Thymus (tissue), 11 donors: ENCODE measurements at regions not wholly inside any gene's neighbourhood (a gene's known extent, or its start where the extent isn't known, plus 50 kb on each side); places are given as distances from the start of the nearest gene placed in this dataset.

Experiments
- DNase-seq, 9 donors: peaks; one replicate each; pipeline ENCODE4 v3.0.0-alpha.2; 2013; ENCODE audit warnings: low spot score in 9 of 9, low read depth in 6 of 9, missing footprints in 1 of 9
- H3K27ac ChIP-seq, 2 donors: one replicate each; pipeline ENCODE4 v1.5.1; 2013; ENCODE audit warnings: control low read depth in 1 of 2, low read depth in 1 of 2, low read length in 1 of 2, mild to moderate bottlenecking in 1 of 2, moderate library complexity in 1 of 2
- H3K27me3 ChIP-seq, 2 donors: one replicate each; pipeline ENCODE4 v1.5.1; 2013; ENCODE audit warnings: low read length in 1 of 2; ENCODE audit not compliant: control insufficient read depth in 2 of 2, insufficient read depth in 1 of 2
- H3K36me3 ChIP-seq, 2 donors: one replicate each; pipeline ENCODE4 v1.5.1; 2013; ENCODE audit warnings: low read length in 1 of 2, mild to moderate bottlenecking in 1 of 2, moderate library complexity in 1 of 2; ENCODE audit not compliant: control insufficient read depth in 2 of 2, insufficient read depth in 2 of 2
- H3K4me1 ChIP-seq, 2 donors: one replicate each; pipeline ENCODE4 v1.5.1; 2013; ENCODE audit warnings: low read length in 2 of 2; ENCODE audit not compliant: control insufficient read depth in 2 of 2, insufficient read depth in 2 of 2
- H3K4me3 ChIP-seq, 2 donors: one replicate each; pipeline ENCODE4 v1.5.1; 2013; ENCODE audit warnings: low read length in 2 of 2, control low read depth in 1 of 2, mild to moderate bottlenecking in 1 of 2
- H3K9me3 ChIP-seq, 2 donors: one replicate each; pipeline ENCODE4 v1.5.1; 2013; ENCODE audit warnings: low read length in 1 of 2, mild to moderate bottlenecking in 1 of 2; ENCODE audit not compliant: control insufficient read depth in 2 of 2, insufficient read depth in 1 of 2
- WGBS: extraction: QIAGEN DNeasy Blood & Tissue Kit; methylation state at CpG from one replicate; pipeline ENCODE4 v1.1.7; 2013; 5-methylcytosine and 5-hydroxymethylcytosine counted together
- donor health status: healthy.

DNA sequence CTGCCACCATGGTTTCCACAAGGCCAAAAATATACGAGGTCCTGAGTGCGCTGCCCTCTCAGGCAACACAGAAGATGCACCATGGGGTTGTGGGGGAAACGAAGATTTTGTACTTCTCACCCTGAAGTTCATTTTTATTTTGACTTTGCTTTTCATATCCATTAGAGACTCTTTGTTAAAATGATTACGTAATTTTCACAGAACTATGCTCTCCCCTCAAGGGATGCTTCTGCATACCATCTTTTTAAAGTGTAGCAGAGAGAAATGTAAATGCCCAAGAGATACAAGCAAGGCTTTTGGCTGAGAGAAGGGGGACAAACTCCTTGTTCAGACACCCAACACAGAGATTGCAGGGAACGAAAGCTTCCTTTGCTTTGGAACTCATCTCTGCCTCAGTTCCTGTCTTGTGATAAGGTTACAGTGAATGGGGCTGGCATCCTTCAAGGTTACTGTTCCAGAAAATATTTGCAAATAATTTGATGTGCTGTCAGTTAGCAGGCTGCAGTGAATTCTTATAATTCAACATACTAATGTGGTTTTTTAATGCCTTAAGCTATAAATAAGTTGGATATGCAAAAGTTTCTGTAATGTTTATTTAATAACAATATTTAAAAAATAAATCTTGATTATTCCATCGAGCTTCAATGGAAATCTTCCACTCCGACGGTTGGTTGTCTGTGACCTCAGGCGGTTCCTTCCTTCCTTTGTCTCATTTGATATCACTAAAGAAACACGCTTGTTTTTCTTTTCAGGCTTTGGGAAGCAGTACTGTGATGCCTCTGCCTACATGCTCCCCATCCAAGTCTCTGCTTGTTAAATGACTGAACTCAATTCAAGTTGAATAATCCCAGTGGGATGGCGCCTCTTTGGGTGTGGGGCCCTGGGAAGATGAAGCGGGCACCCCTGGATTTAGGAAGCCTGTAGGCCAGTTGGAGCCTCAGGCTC lies 209.3 kb upstream of the CTBP2 start:
- DNase-seq = no peak
- H3K27me3 ChIP-seq = peaks cover 0 to 3% of the 10 kb centered on the region in 2 donors
- H3K36me3 ChIP-seq = no peaks in the 10 kb centered on the region
- H3K4me1 ChIP-seq = no peaks in the 10 kb centered on the region
- H3K9me3 ChIP-seq = no peaks in the 10 kb centered on the region
- H3K27ac ChIP-seq = no peak overlapping the region
- 86% methylated on average over 12 of the region's 12 CpGs for WGBS
- no peak overlapping the region for H3K4me3 ChIP-seq

DNA sequence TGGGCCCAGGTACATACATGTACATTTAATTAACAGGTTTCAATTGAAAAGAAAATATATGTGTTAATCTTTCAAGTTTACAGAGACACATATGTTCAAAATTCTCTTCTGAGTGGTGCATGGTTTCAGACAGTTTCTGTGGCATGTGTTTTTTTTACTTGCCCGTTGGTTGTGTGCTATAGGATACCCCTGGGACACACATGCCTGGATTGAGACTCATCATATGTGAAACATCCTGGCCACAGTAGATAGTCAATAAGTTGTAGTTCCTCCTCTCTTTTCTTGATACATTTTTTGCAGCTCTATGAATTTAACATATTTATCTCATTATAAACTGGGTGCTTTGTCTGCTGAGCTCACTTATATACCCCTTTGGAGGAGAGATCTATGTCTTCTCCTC lies 207.8 kb upstream of the CTBP2 start:
- H3K4me3 ChIP-seq = no peak overlapping the region
- no peaks in the 10 kb centered on the region for H3K36me3 ChIP-seq
- H3K4me1 ChIP-seq = no peaks in the 10 kb centered on the region
- no peaks in the 10 kb centered on the region for H3K9me3 ChIP-seq
- no peak overlapping the region for H3K27ac ChIP-seq
- WGBS = 76% methylated on average over 1 of the region's 1 CpG
- H3K27me3 ChIP-seq = peaks cover 0 to 3% of the 10 kb centered on the region in 2 donors
- DNase-seq = no peak

DNA sequence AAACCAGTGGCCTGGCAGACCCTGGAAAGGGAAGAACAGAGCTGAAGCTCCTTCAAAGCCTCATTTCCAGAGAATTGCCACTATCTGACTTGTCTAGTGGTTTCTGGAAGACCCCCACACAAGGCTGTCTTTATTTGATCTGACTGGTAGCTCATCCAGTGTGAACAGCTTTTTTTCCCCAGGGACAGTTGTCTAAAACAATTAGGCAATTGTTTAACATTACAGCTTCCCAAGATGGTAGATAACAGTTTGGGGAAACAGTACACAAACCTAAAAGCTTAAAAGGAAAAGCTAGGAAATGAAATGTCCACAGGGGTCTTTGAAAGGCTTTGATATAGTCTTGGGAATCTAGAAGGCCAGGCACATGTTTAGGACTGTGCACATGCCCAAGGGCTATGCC lies 203.4 kb upstream of the CTBP2 start:
- no peaks in the 10 kb centered on the region for H3K27me3 ChIP-seq
- no peaks in the 10 kb centered on the region for H3K4me1 ChIP-seq
- no peaks in the 10 kb centered on the region for H3K9me3 ChIP-seq
- H3K36me3 ChIP-seq = no peaks in the 10 kb centered on the region
- DNase-seq = no peak
- no peak overlapping the region for H3K27ac ChIP-seq
- no peak overlapping the region for H3K4me3 ChIP-seq

DNA sequence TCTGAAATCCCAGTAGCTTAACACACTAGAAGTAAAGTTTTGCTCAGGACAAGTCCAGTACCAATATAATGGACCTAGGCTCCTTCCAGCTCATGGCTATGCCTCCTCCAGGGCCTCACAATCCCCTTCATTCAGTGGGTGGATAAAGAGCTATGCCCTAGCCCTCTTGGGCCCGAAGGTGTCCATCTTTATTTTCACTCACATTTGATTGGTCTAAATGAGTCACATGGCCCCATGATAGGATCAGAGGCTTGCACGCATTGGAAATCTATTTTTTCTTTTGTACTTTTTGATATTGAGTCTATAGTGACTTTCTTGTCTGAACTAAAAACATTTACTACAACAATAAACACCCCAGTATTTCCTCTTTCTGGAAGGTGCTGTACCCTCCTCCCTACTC lies 202.6 kb upstream of the CTBP2 start:
- no peak for DNase-seq
- Histone ChIP-seq H3K36me3 (no peaks in the 10 kb centered on the region), H3K4me3 (no peak overlapping the region), H3K27me3 (no peaks in the 10 kb centered on the region), H3K27ac (no peak overlapping the region), H3K9me3 (no peaks in the 10 kb centered on the region), H3K4me1 (no peaks in the 10 kb centered on the region)
- 96% methylated on average over 2 of the region's 2 CpGs for WGBS

DNA sequence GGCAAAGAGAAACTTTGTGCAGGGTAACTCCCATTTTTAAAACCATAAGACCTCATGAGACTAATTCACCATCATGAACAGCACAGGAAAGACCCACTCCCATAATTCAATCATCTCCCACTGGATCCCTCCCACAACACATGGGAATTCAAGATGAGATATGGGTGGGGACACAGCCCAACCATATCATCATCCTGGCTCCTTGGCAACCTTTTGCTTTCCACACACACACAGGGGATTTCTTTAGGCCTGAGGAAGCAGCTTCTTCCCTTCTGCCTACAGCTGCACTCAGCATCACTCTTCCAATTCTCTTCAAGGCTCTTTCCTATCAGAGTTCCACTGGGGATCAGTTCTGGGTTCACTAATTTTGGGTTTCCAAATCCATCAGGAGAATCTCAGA lies 199.0 kb upstream of the CTBP2 start:
- DNase-seq = no peak
- Histone ChIP-seq H3K27ac (no peak overlapping the region), H3K9me3 (no peaks in the 10 kb centered on the region), H3K27me3 (no peaks in the 10 kb centered on the region), H3K36me3 (no peaks in the 10 kb centered on the region), H3K4me3 (no peak overlapping the region), H3K4me1 (no peaks in the 10 kb centered on the region)

DNA sequence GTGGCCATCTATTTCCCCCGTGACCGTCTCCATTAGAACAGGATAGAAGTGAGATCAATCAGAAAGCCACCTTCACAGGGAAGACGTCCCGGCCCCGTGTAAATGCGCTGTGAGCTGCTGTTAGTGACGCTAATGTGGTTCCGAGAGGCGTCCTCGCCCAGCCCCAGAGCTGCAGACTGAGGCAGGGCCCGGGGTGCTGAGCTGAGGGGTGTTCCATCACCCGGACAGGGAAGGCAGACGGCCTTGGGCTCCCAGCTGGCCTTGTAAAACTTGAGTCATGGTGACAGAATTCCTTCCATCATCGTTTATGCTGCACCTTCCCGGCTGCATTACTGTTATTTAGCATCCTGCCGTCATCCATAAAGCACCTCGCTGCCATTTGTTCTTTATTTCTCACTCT lies 195.3 kb upstream of the CTBP2 start:
- H3K9me3 ChIP-seq = no peaks in the 10 kb centered on the region
- H3K27me3 ChIP-seq = no peaks in the 10 kb centered on the region
- no peak overlapping the region for H3K4me3 ChIP-seq
- DNase-seq = no peak
- no peaks in the 10 kb centered on the region for H3K4me1 ChIP-seq
- WGBS = 53% methylated on average over 17 of the region's 17 CpGs
- H3K36me3 ChIP-seq = no peaks in the 10 kb centered on the region
- no peak overlapping the region for H3K27ac ChIP-seq

DNA sequence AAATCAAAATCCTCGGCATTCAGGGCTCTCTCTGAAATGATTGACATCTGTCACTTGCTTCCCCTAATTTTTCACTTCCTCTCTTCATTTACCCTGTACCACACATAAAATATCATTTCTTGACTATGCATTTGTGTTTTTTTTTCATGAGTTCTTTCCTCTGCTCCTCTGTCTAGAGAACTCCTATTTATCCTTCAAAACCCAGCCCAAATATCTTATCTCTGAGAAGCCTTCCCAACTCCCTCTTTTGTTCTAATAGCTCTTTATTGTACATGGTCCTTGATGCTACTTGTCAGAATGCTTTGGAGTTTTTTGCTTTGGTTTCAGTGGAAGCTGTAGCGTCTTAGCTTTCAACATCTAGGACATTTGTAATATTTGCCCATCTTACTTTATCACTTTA lies 190.2 kb upstream of the CTBP2 start:
- WGBS = 94% methylated on average over 2 of the region's 2 CpGs
- Histone ChIP-seq H3K9me3 (no peaks in the 10 kb centered on the region), H3K36me3 (no peaks in the 10 kb centered on the region), H3K27me3 (no peaks in the 10 kb centered on the region), H3K27ac (no peak overlapping the region), H3K4me3 (no peak overlapping the region), H3K4me1 (no peaks in the 10 kb centered on the region)
- DNase-seq = no peak

DNA sequence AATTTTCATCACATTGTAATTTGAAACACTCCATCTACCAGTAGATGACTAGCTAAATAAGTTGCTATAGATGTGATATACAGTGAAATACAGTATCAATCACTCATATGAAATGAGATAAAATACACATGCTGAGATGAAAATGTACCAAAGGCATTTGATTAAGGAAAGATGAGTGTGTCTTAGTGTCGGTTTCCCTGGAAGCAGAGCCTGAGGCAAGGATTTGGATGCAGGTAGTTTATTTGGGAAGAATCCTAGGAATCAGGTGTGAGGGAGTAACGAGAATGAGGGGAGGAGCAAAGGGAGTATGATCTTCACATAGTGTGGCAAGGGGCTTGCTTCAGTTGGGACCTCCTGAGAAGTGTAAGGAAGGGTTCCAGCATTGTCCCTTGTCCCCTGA lies 188.2 kb upstream of the CTBP2 start:
- Histone ChIP-seq H3K36me3 (no peaks in the 10 kb centered on the region), H3K4me1 (no peaks in the 10 kb centered on the region)
- 80% methylated on average over 2 of the region's 2 CpGs for WGBS

DNA sequence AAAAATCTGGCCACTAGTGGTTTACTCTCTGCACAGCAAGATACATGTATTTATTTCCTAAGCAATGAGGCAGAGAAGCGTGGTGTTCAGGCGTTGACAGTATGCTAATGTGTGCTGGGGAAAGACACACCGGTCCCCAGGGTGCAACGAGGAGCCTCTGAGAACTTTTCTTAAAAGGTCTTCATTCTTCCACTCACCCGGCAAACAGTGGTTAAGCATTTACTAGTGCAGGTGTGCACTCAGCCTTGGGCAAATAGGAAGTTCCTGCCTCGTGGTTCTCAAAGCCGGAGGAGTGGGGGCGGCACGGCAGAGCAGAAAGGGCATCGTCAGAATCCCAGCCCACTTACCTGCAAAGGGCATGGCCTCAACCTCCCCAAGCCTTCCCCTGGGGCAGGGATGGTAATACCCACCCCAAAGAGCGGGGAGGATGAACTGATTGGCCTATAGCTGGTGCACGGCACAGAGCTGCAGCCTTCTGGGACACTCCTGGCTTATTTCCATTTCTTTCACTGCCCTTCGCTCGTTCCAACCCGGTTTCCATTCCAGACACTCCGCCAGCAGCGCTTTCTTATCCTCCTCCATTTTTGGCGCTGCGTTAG lies 184.3 kb upstream of the CTBP2 start:
- no peak overlapping the region for H3K27ac ChIP-seq
- H3K27me3 ChIP-seq = no peaks in the 10 kb centered on the region
- 74% methylated on average over 19 of the region's 19 CpGs for WGBS
- no peak for DNase-seq
- no peaks in the 10 kb centered on the region for H3K36me3 ChIP-seq
- H3K9me3 ChIP-seq = no peaks in the 10 kb centered on the region
- H3K4me1 ChIP-seq = no peaks in the 10 kb centered on the region
- H3K4me3 ChIP-seq = no peak overlapping the region

More for the DNA sequence above, 188.2 kb upstream of the CTBP2 start:
- DNase-seq = no peak
- Histone ChIP-seq H3K9me3 (no peaks in the 10 kb centered on the region), H3K27ac (no peak overlapping the region), H3K4me3 (no peak overlapping the region), H3K27me3 (no peaks in the 10 kb centered on the region)
